ENCODE measurements at regions not wholly inside any gene's neighbourhood (a gene's known extent, or its start where the extent isn't known, plus 50 kb on each side); places are given as distances from the start of the nearest gene placed in this dataset.
"Not testable (repeated sequence)": the region's sequence is repeated elsewhere in the genome, so short reads cannot be mapped to it uniquely, and the experiment has no call there.

DNA sequence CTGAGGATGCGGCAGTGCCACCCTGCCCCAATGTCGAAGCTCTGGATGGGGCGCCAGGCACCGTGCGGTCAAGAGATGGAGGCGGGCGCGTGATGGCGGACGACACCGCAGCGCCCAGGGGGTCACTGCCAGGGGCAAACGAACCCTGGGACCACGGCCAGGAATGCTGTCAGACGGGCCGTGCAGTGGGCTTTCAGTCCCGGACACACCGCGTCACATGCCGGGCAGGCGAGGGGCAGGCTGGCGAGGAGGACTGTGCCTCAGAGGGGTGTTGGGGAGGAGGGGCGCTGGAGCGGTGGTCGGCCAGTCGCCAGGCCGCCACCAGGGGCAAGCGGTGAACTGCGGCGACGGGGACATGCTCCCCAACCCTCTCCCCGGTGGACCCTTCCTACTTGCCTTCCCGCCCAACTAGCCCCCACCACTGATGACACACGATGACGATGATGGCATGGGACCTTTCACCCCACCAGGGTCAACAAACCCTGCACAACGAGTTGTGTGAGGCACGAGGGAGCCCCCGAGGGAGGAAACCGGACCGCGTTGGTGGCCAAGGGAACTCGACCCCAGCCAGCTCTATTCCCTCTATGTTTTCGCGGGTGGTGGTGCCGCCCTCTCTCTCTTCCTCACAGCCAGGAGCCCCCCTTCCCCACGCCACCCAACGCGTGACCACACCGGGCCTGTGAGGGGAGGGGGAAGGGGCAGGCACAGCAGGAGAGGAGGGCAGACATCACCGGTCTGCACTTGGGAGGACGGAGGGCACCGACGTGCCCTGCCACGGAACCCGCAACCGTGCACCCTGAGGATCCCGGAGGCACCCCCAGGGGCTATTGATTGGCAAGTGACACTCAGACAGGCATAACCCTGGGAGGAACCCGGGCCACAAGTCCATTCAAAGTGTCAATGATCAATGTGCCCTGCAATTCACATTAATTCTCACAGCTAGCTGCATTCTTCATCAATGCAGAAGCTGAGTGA is 1960.9 kb upstream of the DEFB115 start:
- no peak for FAIRE-seq

GRCh38 chr20:29297411-29298270 is 1959.8 kb upstream of the DEFB115 start:
- FAIRE-seq = no peak
- no peak for DNase-seq (ENCODE audit: insufficient read length, low spot score)

More for the DNA sequence above, 1960.9 kb upstream of the DEFB115 start:
- DNase-seq (ENCODE audit: insufficient read length, low spot score) = no peak

DNA sequence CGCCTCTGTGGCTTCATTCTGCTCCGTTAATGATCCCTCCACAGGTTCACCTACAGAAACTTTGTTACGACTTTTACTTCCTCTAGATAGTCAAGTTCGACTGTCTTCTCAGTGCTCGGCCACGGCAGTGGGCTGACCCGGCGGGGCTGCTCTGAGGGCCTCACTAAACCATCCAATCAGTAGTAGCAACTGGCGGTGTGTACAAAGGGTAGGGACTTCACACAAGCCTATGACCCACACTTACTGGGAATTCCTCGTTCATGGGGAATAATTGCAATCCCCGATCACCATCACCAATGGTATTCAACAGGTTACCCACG is 1959.2 kb upstream of the DEFB115 start:
- DNase-seq (ENCODE audit: insufficient read length, low spot score) = no peak
- FAIRE-seq = no peak

GRCh38 chr20:29298759-29299613 is 1958.5 kb upstream of the DEFB115 start:
- DNase-seq (ENCODE audit: insufficient read length, low spot score) (no peak), FAIRE-seq (no peak)

- FAIRE-seq (no peak), DNase-seq (ENCODE audit: insufficient read length, low spot score) (no peak)
Observed at GRCh38 chr20:29299811-29300578, 1957.5 kb upstream of the DEFB115 start.

GRCh38 chr20:29300579-29301551 is 1956.6 kb upstream of the DEFB115 start:
- FAIRE-seq (no peak), DNase-seq (ENCODE audit: insufficient read length, low spot score) (no peak)

DNA sequence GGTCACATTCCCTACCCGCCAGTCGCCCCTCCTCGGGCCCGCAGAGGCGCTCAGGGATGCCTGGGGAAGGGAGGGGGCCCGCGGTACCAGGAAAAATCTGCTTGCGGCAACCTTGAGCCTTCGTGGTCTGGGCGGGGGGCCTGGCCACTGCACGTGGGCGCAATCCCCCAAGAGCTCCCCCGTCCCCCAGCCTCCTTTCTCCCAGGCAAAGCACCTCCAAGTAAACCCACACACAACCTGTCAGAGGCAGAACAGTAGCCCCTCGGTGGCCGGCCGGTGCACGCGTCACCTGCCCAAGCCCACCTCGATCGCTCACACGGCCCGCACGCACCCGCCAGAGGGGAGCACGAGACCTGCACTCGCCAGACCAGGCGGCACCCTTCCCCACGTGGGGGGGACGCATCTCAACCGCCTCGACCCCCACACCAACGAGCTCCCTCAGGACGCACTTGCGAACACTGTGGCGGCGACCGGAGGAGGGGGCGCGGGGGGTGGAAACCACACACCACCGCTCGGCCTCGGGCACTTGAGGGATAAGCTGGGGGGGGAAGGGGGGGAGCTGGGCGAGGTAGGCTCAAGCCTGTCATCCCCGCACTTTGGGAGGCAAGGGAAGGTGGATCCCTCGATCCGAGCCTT is 1955.7 kb upstream of the DEFB115 start:
- FAIRE-seq (no peak), DNase-seq (ENCODE audit: insufficient read length, low spot score) (no peak)

DNA sequence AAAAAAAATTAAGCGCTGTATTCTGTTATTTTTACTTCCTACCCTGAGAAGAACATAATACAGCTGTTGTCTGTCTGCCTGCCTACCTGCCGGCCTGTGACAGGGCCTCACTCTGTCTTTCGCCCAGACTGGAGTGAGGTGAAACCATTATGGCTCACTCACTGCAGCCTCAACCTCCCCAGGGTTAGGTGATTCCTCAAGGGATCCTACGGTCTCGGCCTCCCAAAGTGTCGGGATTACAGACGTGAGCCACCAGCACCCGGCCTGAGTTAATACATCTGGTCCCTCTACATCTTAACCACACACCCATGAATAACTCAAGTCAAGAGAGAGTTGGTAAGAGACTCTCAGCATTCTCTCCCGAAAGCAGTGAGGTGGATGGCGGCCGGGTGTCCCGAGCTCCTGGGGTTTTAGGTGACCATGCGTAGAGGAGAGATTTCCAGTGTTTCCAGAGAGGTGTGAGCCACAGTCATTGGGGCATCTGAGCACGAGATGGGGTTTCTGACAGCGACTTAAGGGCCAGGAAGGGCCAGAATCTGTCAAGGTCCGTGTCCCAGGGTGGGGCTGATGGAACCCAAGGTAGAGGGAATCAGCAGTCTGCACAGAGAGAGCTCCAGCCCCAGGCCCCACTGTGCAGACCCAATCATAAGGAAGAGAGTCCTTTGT is 1954.4 kb upstream of the DEFB115 start:
- FAIRE-seq = no peak
- DNase-seq (ENCODE audit: insufficient read length, low spot score) = no peak

DNA sequence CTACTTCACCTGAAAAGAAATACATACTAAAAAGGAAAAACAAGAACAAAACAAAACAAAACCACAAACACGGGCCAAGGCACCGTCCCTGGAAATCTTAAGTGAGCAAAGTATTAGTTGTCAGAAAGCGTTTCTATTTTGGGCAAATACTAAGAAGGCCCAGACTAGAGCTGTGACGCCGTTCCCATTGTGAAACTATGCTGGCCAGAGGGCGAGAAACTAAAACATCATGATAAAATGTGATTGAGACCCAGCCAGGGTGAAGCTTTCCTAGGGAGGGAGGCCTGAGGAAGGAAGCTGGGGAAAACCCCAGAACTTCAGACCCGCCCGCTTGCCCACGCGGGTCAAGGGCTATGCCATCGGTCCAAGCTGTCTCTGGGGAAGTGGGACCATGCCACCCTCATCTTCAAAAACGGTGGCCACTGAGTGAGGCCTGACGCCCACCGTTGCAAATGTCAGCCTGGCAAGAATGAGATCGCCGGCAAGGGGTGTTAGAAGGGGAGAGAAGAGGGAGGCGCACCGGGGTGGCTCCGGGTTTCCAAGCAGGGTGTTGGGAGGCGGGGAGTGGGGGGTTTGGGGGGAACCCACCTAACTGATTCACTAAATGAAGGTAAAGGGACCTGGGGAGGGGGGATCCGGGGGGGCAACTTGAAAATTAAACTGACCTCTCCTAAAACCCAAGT is 1950.9 kb upstream of the DEFB115 start:
- FAIRE-seq (no peak), DNase-seq (ENCODE audit: insufficient read length, low spot score) (no peak)

- not testable (repeated sequence) for FAIRE-seq; DNase-seq (ENCODE audit: insufficient read length, low spot score)
Observed at GRCh38 chr20:29307484-29307883, 1950.0 kb upstream of the DEFB115 start.

GRCh38 chr20:29308956-29309355 is 1948.5 kb upstream of the DEFB115 start:
- not testable (repeated sequence) for FAIRE-seq; DNase-seq (ENCODE audit: insufficient read length, low spot score)

DNA sequence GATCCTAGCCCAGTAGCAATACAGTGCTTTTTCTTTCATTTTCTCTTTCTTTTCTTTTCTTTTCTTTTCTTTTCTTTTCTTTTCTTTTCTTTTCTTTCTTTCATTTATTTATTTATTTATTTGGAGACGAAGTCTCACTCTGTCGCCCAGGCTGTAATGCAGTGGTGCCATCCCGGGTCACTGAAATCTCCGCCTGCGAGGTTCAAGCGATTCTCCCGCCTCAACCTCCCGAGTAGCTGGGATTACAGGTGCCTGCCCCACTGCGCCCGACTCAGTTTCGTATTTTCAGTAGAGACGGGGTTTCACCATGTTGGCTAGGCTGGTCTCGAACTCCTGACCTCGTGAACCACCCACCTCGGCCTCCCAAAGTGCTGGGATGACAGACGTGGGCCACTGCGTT is 1948.0 kb upstream of the DEFB115 start:
- not testable (repeated sequence) for DNase-seq (ENCODE audit: insufficient read length, low spot score); FAIRE-seq

DNA sequence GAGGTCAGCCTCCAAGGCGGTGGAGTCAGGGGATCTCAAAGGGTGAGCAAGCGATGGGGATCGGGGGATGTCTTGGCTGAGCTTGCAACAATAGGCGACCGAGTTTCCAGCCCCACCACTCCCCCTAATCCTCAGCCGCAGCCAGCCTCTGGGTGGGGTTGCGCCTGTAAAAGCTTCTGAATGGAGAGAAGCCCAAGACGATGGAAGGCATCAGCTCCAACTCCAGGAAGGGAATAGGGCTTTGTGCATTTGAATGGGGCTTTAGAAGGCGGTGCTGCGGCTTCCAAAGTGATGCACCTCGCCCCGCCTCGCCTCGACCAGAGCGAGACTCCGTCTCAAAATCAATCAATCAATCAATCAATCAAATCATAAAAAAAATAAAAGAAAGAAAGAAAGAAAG is 1946.4 kb upstream of the DEFB115 start:
- DNase-seq (ENCODE audit: insufficient read length, low spot score); FAIRE-seq: not testable (repeated sequence)

GRCh38 chr20:29312679-29313078 is 1944.8 kb upstream of the DEFB115 start:
- DNase-seq (ENCODE audit: insufficient read length, low spot score); FAIRE-seq: not testable (repeated sequence)

GRCh38 chr20:29313481-29313880 is 1944.0 kb upstream of the DEFB115 start:
- FAIRE-seq = no peak
- DNase-seq (ENCODE audit: insufficient read length, low spot score) = no peak

DNA sequence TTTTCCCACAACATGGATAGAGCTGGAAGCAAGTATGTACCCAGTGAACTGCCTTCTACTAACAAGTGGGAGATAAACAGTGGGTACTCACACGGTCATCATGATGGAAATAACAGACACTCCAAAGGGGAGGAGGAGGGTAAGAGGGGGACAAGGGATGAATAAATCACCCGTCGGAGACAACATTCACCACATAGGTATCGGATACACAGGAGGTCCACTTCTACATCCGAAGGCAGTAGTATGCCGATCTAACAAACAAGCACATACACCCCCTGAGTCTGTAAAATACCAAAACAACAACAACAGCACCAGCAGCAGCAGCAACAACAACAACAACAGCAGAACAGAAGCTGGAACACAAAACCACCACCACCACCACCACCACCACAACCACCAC is 1943.2 kb upstream of the DEFB115 start:
- FAIRE-seq = no peak

DNA sequence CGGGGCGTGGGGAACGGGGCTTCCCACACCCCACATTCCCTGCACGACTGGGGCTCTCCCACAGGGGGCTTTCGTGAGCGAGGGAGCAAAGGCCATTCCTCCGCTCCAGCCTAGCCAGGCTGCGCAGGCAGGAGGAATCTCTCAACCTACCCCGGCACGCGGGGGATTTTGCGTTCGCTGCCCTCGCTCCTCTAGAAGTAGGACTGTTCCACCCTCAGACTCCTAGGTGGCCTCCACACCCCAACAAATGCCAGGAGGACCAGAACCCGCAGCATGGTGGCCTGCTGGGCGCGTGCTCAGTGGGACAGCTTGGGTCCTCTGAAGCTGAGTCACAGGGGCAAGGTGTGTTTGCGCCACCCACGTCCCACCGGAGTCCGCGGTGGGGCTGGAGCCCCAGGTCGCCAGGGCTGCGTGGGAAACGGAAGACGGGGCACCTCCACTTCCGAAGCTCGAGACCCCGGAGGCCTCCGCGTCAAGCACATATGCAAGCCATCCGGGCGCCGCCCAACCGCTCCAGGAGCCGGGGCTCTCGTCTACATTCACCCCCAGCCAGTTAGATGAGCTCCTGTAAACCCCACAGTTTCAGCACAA is 1938.5 kb upstream of the DEFB115 start:
- no peak for DNase-seq (ENCODE audit: insufficient read length, low spot score)
- FAIRE-seq = no peak

More for the DNA sequence above, 1943.2 kb upstream of the DEFB115 start:
- no peak for DNase-seq (ENCODE audit: insufficient read length, low spot score)
